HG02571 (cell line): ENCODE measurements at regions not wholly inside any gene's neighbourhood (a gene's known extent, or its start where the extent isn't known, plus 50 kb on each side); places are given as distances from the start of the nearest gene placed in this dataset.
"Not testable (repeated sequence)": the region's sequence is repeated elsewhere in the genome, so short reads cannot be mapped to it uniquely, and the experiment has no call there.

ENCODE experiments used
- ATAC-seq: cut with Tn5 transposase; IDR thresholded peaks from one replicate; pipeline ENCODE4 v1.9.1; 2021; ENCODE audit warnings: mild to moderate bottlenecking, moderate library complexity; ENCODE audit not compliant: unreplicated experiment

DNA sequence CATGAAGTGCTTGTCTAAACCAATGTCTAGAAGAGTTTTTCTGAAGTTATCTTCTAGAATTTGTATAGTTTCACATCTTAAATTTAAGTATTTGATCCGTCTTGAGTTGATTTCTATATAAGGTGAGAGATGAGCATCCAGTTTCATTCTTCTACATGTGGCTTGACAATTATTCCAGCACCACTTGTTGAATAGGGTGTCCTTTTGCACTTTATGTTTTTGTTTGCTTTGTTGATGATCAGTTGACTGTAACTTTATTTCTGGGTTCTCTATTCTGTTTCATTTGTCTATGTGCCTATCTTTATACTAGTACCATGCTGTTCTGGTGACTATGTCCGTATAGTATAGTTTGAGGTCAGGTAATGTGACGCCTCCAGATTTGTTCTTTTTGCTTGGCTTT is 426.6 kb upstream of the CHRM2 start:
- ATAC-seq: no peak

DNA sequence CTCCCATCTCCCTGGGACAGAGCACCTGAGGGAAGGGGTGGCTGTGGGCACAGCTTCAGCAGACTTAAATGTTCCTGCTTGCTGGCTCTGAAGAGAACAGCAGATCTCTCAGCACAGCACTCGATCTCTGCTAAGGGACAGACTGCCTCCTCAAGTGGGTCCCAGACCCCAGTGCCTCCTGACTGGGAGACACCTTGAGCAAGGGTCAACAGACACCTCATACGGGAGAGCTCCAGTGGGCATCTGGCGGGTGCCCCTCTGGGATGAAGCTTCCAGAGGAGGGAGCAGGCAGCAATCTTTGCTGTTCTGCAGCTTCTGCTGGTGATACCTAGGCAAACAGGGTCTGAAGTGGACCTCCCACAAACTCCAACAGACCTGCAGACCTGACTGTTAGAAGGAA is 436.7 kb upstream of the CHRM2 start:
- ATAC-seq: not testable (repeated sequence)

DNA sequence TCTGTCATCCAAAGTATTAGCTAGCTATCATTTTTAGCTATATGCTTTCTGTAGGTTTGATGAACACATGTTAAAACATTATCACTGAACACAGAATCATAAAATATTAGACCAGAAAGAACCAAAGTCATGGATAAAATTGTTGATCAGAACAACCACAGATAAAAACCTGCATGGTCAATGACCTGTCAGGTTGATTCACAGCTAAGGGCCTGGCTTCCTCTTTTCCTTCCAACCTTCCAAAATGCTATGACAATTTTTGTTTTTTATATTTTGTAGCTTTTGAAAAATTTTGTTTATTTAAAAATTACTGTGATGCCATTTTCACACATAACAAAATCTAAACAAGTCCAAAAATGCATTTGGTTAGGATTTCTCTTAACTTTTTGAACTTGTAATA is 444.4 kb upstream of the CHRM2 start:
- ATAC-seq: no peak

DNA sequence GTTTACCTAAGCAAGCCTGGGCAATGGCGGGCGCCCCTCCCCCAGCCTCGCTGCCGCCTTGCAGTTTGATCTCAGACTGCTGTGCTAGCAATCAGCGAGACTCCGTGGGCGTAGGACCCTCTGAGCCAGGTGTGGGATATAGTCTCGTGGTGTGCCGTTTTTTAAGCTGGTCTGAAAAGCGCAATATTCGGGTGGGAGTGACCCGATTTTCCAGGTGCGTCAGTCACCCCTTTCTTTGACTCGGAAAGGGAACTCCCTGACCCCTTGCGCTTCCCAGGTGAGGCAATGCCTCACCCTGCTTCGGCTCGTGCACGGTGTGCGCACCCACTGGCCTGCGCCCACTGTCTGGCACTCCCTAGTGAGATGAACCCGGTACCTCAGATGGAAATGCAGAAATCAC is 442.6 kb upstream of the MTPN start:
- not testable (repeated sequence) for ATAC-seq

DNA sequence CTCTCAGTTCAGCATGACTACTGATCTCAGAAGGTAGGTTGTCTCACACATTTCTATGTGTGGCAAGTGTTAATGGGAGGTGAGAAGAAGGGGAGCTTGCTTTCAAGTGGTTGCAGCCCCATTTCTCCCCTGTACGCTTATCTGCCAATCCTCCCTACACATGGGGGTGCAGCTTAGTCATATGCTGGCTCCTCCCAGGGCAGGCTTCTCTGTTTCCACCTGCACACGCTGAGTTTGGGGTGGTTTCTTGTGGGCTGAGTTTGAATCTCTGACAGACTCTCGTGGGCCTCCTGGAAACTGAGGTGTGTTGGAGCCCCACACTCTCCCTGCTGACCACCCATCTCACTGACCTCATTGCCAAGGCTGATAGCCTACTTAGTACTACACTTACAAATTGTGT is 435.8 kb upstream of the MTPN start:
- ATAC-seq: no peak

DNA sequence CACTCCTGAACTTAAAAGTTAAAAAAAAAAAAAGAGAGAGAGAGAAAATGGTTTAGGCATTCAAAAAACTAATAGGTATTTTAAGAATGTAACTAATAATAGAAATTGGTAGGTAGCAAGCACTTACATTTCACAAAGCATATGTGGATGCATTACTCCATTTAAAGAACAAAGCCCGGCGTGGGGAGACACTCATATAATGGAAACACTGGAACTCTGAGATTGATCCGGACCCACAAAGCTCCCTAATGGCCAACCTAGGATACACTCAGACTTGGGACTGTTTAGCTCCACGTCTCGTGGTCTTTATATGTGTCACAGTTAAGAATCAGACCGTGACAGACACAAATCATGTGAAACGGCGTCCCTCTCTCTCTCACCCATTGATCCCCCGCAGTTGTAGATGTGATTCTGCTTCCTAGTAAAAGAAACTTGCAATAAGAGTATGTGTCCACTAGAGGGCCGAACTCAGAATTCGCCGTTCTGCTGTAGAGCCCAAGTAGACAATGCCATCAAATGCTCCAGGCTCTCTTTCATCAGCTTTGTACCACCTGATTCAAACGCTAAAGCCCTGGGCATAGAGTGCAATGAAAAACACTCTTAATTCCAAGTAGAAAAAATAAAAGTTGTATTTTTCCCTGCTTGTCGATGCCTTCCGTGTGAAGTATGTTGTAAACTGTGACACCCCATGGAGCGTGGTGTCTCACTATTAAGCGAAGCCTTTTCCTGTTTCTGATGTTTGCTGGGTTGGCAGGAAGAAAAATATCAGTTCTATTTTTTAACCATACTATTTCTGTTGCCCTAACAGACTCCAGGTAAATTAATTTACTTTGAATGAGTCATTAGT is 429.0 kb upstream of the MTPN start:
- peak; percentile 95 for ATAC-seq

DNA sequence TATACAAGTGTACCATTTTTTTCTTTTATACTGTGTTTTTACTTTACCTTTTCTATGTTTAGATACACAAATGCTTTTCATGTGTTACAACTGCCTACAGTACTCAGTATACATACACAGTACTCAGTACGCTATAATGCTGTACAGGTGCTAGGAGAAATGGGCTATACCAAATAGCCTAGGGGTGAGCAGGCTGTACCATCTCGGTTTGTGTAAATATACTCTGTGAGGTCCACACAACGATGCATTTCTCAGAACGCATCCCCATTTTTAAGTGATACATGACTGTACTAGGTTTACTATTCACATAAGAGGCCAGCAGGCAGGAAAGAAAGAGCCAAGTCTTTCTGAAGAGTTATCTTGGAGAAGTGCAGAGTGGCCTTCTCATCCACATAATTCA is 426.4 kb upstream of the MTPN start:
- ATAC-seq: no peak

DNA sequence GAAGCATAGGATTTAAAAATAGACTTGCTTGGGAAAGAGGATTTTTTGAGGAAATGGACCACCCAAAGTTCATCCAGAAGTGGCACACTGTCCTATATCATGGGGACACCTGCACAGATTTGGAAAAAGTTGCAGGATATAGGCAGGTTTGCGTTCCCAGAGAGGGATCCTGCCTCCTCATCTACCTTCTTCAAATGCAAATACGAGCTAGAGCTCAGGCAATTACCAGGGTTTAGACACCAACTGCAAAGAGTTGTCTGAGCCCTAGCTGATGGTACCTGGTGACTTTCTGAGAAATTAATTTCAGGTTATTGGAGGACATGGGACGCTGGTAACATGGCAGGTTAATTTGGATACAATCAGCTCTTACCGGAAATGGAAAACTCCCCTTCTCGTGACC is 423.7 kb upstream of the MTPN start:
- ATAC-seq: no peak

DNA sequence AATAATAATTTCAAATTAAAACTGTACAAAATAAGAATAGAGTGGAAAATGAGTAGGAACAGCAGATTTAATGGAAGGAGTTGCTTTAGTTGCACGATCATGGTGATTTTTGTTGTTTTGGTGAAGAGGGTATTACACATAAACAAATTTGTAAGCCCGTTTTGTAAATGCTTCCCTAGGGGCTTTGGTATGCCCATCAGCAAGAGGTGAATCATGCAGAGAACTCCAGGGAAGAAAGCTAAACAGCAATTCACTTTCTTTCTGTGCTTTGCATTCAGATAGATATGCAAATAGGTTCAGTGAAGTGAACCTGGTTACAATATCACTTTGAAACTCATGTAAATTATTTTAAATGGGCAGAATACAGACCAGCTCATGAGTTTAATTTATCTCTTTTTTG is 422.2 kb upstream of the MTPN start:
- no peak for ATAC-seq

DNA sequence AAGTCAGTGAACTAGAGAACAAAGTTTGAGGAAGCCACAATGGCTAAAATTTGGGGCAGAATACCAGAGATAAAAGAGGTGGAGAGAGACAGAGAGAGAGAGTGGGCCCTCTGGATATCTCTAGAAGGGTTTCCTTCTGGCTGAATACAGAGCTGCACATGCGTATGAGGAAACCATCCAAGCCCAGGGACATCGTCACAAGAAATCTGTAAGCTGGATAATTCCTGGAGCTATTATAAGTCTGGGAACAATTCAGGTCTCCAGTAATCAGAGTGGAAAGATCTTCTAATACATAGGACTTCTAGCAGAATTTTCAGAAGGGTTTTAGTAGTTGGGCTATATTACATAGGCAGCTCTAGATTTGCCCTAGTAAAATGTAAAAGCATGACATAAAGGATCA is 415.7 kb upstream of the MTPN start:
- ATAC-seq: no peak

DNA sequence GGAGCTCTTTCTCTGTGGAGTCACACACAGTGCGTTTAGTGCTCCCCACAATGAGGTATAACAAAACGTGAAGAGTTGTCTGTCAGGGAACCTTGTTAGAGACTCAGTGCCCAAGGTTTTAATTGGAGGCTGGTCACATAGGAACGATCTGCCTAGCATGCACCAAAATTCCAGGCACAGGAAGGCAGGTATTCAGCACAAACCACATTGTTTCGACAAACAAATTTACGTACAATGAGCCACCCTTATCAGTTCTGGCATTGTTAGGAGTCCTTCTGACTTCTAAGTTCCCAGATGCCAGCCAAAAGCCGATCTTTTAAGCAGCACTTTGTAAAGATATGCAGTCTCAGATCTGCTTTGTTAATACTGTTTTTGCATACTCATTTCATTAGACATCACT is 414.2 kb upstream of the MTPN start:
- no peak for ATAC-seq

DNA sequence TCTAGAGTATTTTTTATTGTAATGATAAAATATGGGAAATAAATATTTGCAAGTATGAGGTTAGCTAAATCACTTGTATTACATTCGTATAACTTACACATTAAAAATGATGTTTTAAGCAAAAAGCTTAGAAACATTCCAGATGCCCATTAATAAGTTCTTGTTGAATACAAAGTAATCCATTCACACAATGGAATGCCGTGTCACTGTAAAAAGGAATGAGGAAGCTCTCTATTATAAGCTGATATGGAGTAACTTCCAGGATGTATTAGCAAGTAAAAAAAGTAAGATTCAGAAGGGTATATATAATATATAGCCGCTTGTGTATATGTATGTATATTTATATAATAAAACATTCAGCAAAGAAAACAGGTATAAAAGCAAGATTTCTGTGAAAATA is 412.8 kb upstream of the MTPN start:
- ATAC-seq: no peak

DNA sequence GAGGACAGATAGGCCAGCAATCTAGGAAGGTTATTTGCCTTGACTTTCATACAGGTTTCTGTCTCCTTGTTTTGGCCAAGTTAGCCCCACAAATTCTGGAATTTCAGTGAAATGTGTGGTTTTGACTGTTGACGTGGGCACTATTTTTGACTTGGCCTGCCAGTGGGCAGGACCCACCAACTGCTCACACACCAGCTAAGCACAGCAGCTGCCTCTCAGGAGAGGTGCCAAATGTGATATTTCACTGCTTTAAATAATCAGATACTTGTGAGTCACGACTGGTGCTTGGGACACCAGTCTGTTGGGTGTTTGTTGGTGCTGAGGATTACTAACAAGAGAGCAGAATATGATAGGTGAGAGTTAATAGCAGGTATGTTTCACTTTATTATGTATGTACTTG is 409.7 kb upstream of the MTPN start:
- ATAC-seq: no peak

DNA sequence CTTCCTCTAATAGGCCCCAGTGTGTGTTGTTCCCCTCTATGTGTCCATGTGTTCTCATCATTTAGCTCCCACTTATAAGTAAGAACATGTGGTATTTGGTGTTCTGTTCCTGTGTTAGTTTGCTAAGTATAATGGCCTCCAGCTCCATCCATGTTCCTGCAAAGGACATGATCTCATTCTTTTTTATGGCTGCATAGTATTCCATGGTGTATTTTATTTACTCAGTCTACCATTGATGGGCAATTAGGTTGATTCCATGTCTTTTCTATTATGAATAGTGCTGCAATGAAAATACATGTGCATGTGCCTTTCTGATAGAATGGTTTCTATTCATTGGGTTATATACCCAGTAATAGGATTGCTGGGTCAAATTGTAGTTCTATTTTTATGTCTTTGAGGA is 394.2 kb upstream of the MTPN start:
- not testable (repeated sequence) for ATAC-seq

DNA sequence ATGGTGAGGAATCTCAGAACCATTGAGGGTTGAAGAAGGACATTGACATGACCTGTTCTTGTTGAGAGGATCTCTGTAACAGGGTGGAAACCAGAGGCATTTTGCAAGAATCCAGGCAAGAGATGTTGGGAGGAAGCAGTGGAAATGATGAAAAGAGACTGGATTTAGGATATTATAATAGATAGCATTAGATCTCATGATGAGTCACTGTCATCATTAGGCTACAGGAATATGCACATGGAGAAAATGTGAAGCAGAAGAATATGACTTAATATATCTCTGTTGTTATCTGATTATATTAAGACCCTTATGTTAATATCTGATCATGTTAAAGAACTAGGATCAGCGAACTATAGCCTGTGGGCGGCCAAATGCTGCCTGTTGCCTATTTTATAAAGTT is 393.0 kb upstream of the MTPN start:
- no peak for ATAC-seq

DNA sequence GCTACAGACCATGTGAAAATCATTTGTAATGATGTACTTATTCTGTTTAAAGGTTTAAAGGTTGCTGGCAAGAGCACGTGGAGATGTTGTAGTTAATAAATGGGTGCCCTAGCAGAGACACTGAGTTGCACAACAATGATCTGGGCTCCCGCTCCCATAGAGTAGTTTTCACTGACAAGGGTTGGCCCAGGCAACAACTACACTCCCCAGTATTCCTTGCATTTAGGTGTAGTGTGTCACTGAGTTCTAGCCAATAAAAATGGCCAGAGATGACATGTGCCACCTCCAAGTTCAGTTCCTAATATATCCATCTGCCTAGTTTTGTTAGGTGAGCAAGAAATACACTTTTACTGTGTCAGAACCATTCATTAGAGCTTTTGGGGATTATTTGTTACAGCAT is 392.1 kb upstream of the MTPN start:
- no peak for ATAC-seq

DNA sequence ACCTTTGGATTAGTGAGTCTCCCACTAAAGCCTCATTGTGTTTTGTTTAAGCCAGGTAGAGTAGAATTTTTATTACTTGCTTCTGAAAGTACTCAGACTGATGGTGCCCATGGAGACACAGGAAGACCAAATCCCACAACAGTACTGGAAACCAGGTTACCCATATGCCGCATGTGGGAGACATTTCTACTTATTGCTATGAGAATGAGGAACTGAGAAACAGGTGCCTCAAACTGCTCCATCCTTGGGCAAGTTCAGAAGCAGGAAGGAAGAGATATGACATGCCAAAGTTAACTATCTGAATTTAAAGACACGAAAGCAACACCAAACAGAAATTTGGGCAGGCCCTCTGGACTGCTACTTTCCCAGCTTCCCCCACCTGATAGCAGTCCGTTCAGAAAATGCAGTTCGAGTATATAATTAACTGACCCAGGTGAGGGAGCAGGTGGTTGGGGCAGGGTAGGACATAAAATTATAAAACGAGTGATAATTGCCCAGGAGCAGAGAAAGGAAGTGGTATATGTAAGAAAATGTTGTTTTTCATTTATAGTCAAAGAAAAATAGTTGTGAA is 382.3 kb upstream of the MTPN start:
- peak; percentile 97 for ATAC-seq

DNA sequence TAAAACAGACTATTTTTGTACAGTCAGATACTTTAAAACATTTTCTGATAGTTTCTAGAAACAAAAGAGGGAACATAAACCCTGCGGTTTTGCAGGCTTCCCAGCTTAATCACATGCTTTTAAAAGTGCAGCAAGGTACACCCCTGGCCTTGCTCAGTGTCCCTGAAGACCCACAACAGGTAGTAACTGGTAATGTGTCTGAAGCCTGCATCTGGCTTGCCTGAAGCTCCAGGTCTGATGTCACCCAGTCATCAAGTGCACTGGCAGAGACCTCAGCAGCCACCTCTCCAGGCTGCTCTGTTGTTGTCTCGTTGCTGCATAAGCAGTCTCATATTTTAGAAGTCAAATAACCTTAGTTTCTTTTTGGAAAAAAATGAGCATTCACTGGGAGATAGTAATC is 376.1 kb upstream of the MTPN start:
- peak; percentile 43 for ATAC-seq

DNA sequence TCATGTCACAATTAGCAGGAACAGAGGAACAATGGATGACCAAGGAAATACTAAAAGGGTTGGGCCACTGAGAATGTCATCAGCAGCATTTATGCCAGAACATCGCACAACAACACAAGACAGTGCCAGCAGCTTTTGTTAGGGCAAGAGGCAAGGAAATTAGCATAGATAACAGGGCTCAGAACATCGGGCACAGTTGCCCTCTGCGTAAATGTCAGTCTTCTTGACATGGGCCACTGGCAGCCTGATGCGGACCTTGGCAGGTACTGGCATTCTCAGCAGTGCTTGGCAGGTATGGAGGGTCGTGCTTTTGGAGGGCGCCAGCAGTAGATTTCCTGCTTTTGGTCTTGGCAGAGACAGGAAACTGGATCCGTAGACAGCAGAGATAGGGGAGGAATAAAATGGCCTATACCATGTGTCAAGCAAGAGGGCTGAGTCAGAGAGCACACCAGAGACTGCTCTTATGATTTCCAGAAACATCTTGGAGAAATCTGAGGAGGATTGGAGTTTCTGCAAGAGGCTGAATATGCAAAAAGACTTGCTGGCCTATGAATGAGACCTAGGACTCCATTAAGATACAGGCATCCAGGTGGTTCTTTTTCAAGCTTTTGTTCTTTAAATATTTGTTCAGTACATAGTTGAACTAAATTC is 371.5 kb upstream of the MTPN start:
- ATAC-seq: no peak

DNA sequence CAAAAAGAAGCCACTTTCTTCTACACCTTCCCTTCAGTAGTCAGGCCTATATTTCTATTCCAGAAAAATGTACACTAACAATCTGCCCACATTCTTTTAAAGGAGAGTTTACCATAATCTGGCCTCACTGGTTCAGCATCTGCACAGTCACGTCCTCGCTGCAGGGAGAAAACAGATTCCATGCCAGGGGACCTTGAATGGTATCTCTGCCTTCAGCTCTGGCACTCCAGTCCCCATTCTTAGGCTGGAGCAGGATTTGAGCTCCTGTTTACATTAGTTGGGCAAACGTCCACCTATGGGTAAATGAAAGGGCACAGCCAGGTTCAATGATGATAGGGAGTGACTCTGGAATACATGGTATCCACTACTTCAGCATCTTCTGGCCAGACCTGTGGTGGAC is 371.0 kb upstream of the MTPN start:
- ATAC-seq: no peak

DNA sequence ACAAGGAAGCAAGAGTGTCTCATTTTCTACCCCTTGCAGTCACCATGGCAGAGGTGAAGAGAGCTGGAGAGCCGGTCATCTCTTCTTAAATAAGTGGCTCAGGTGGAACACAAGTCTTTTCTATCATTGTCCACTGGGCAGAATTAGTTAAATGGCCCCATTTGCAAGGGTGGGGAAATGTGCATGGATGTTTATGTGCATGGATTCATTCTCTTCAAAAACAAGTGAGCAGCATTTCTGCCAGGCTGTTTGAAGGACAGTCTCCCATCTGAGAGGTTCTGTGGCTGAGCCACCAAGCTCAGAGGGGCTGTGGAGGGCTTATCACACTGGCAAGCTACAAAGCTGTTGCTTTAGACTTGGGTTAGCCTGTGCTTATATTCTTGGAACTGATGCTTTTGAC is 370.3 kb upstream of the MTPN start:
- ATAC-seq: no peak

DNA sequence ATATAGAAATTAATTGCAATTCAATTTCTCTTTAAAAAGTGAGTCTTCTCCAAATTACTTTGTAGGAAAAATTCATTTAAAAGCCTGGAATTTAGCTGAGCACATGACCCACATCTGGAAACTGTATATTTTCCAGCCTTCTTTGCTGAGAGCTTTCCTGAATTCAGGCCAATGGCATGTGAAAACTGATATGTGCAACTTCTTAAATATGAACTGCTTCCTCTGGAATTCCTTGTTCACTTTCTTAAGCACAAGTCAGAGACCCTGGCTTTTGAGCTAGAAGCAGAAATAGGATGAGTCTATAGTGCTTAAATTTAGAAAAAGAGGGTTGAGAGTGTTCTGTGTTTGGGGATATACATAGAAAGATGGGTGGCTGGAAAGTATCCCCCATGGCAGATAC is 365.1 kb upstream of the MTPN start:
- no peak for ATAC-seq
